AG09319 (cell line): ENCODE measurements at regions not wholly inside any gene's neighbourhood (a gene's known extent, or its start where the extent isn't known, plus 50 kb on each side); places are given as distances from the start of the nearest gene placed in this dataset.

Experiments
- DNase-seq: peaks from one replicate; pipeline ENCODE4 v3.0.0-alpha.2; 2010; ENCODE audit warnings: low read depth; ENCODE audit errors: extremely low read depth
- CTCF ChIP-seq: IDR thresholded peaks from 2 replicates; pipeline ENCODE4 v1.5.1; 2011; ENCODE audit warnings: low read depth, mild to moderate bottlenecking, inconsistent platforms, low read length, moderate library complexity

- TF ChIP-seq CTCF = no peak
- no peak for DNase-seq
Observed at GRCh38 chr12:65765436-65765813, 58.9 kb upstream of the HMGA2 start.

GRCh38 chr12:65769880-65770279 lies 54.4 kb upstream of the HMGA2 start:
- no peak for TF ChIP-seq CTCF
- no peak for DNase-seq
